BE2C (cell line): ENCODE measurements at regions not wholly inside any gene's neighbourhood (a gene's known extent, or its start where the extent isn't known, plus 50 kb on each side); places are given as distances from the start of the nearest gene placed in this dataset.

ENCODE experiments used
- DNase-seq: peaks from one replicate; pipeline ENCODE4 v3.0.0-alpha.2; 2020
- H3K27me3 ChIP-seq: fragments of 250-450 bp; sonication (Bioruptor Pico); 2 replicates; pipeline ENCODE4 v1.5.1; 2020; ENCODE audit warnings: mild to moderate bottlenecking
- H3K36me3 ChIP-seq: fragments of 250-450 bp; sonication (Bioruptor Pico); 2 replicates; pipeline ENCODE4 v1.5.1; 2020; ENCODE audit warnings: mild to moderate bottlenecking
- H3K4me1 ChIP-seq: fragments of 250-450 bp; sonication (Bioruptor Pico); 2 replicates; pipeline ENCODE4 v1.5.1; 2020
- H3K4me3 ChIP-seq: 2 replicates; pipeline ENCODE4 v1.5.1; 2011; ENCODE audit warnings: low read depth, low read length
- H3K9me3 ChIP-seq: fragments of 250-450 bp; sonication (Bioruptor Pico); 2 replicates; pipeline ENCODE4 v1.5.1; 2020
- CTCF ChIP-seq: IDR thresholded peaks from 2 replicates; pipeline ENCODE4 v1.5.1; 2012; ENCODE audit warnings: mild to moderate bottlenecking, low read depth, low read length

- Histone ChIP-seq H3K4me3 (no peak overlapping the region), H3K36me3 (no peaks in the 10 kb centered on the region), H3K9me3 (no peaks in the 10 kb centered on the region), H3K4me1 (no peaks in the 10 kb centered on the region), H3K27me3 (peaks cover 11% of the 10 kb centered on the region; the same call in 1 of the 2 replicates)
- no peak for DNase-seq
- TF ChIP-seq CTCF: peak; percentile 67
Measured at GRCh38 chr2:238573065-238573778, 146.5 kb downstream of the ASB1 start.

GRCh38 chr2:238573916-238574315, 147.2 kb downstream of the ASB1 start:
- no peak overlapping the region for H3K4me3 ChIP-seq
- H3K4me1 ChIP-seq: no peaks in the 10 kb centered on the region
- DNase-seq: no peak
- no peak for TF ChIP-seq CTCF
- H3K9me3 ChIP-seq: no peaks in the 10 kb centered on the region
- H3K36me3 ChIP-seq: no peaks in the 10 kb centered on the region
- peaks cover 11% of the 10 kb centered on the region; the same call in 1 of the 2 replicates for H3K27me3 ChIP-seq

GRCh38 chr2:238574490-238575271, 148.0 kb downstream of the ASB1 start:
- Histone ChIP-seq H3K4me1 (no peaks in the 10 kb centered on the region), H3K27me3 (peaks cover 8% of the 10 kb centered on the region; the same call in 1 of the 2 replicates), H3K9me3 (no peaks in the 10 kb centered on the region), H3K4me3 (no peak overlapping the region), H3K36me3 (no peaks in the 10 kb centered on the region)
- no peak for TF ChIP-seq CTCF
- no peak for DNase-seq

GRCh38 chr2:238576674-238577073, 149.9 kb downstream of the ASB1 start:
- Histone ChIP-seq H3K9me3 (no peaks in the 10 kb centered on the region), H3K36me3 (no peaks in the 10 kb centered on the region), H3K4me1 (no peaks in the 10 kb centered on the region), H3K27me3 (peaks cover 8% of the 10 kb centered on the region; the same call in 1 of the 2 replicates), H3K4me3 (no peak overlapping the region)
- TF ChIP-seq CTCF: no peak
- DNase-seq: no peak

- no peaks in the 10 kb centered on the region for H3K9me3 ChIP-seq
- no peak for TF ChIP-seq CTCF
- H3K4me3 ChIP-seq: no peak overlapping the region
- DNase-seq: no peak
- peaks cover 8% of the 10 kb centered on the region; the same call in 1 of the 2 replicates for H3K27me3 ChIP-seq
- no peaks in the 10 kb centered on the region for H3K36me3 ChIP-seq
- H3K4me1 ChIP-seq: no peaks in the 10 kb centered on the region
Measured at GRCh38 chr2:238578256-238578655, 151.5 kb downstream of the ASB1 start.

GRCh38 chr2:238580486-238580885, 153.8 kb downstream of the ASB1 start:
- H3K4me1 ChIP-seq: no peaks in the 10 kb centered on the region
- no peak for DNase-seq
- H3K36me3 ChIP-seq: no peaks in the 10 kb centered on the region
- H3K27me3 ChIP-seq: 0 out of 2 replicates have a peak, but pooled peaks cover under 1% of the 10 kb centered on the region
- no peaks in the 10 kb centered on the region for H3K9me3 ChIP-seq
- H3K4me3 ChIP-seq: no peak overlapping the region
- TF ChIP-seq CTCF: no peak
